GM18498 (cell line): ENCODE measurements at regions not wholly inside any gene's neighbourhood (a gene's known extent, or its start where the extent isn't known, plus 50 kb on each side); places are given as distances from the start of the nearest gene placed in this dataset.
A peak's percentile ranks its signal among the peaks of the same experiment; 100 is the strongest.
"Not testable (repeated sequence)": the region's sequence is repeated elsewhere in the genome, so short reads cannot be mapped to it uniquely, and the experiment has no call there.

Experiments used
- ATAC-seq: cut with Tn5 transposase; IDR thresholded peaks from one replicate; pipeline ENCODE4 v1.9.1; 2021; ENCODE audit warnings: mild to moderate bottlenecking, moderate library complexity; ENCODE audit not compliant: unreplicated experiment

- no peak for ATAC-seq
These were observed 530.2 kb downstream of the SOX6 start for GRCh38 chr11:15825976-15826650.

- peak; percentile 55 for ATAC-seq
These were observed 529.5 kb downstream of the SOX6 start for GRCh38 chr11:15826826-15827225.

- ATAC-seq = no peak
These were observed 528.0 kb downstream of the SOX6 start for GRCh38 chr11:15828215-15828853.

GRCh38 chr11:15829312-15829711 lies 527.0 kb downstream of the SOX6 start:
- ATAC-seq = no peak

GRCh38 chr11:15830741-15831428 lies 525.5 kb downstream of the SOX6 start:
- no peak for ATAC-seq

- no peak for ATAC-seq
These were observed 520.4 kb downstream of the SOX6 start for GRCh38 chr11:15835788-15836411.

GRCh38 chr11:15836795-15837194 lies 519.6 kb downstream of the SOX6 start:
- no peak for ATAC-seq

- no peak for ATAC-seq
These were observed 518.4 kb downstream of the SOX6 start for GRCh38 chr11:15837901-15838489.

GRCh38 chr11:15839061-15839460 lies 517.3 kb downstream of the SOX6 start:
- no peak for ATAC-seq

- ATAC-seq = no peak
These were observed 515.4 kb downstream of the SOX6 start for GRCh38 chr11:15840966-15841365.

- no peak for ATAC-seq
These were observed 514.2 kb downstream of the SOX6 start for GRCh38 chr11:15841931-15842740.

GRCh38 chr11:15843309-15843872 lies 513.0 kb downstream of the SOX6 start:
- no peak for ATAC-seq

GRCh38 chr11:15845261-15845660 lies 511.1 kb downstream of the SOX6 start:
- ATAC-seq = no peak

- no peak for ATAC-seq
These were observed 507.6 kb downstream of the SOX6 start for GRCh38 chr11:15848631-15849168.

GRCh38 chr11:15849257-15849656 lies 507.1 kb downstream of the SOX6 start:
- no peak for ATAC-seq

GRCh38 chr11:15850335-15850734 lies 506.0 kb downstream of the SOX6 start:
- not testable (repeated sequence) for ATAC-seq

- ATAC-seq = no peak
These were observed 505.3 kb downstream of the SOX6 start for GRCh38 chr11:15851051-15851498.

- no peak for ATAC-seq
These were observed 504.2 kb downstream of the SOX6 start for GRCh38 chr11:15852179-15852578.

GRCh38 chr11:15854245-15854644 lies 502.1 kb downstream of the SOX6 start:
- no peak for ATAC-seq

GRCh38 chr11:15858881-15859280 lies 497.5 kb downstream of the SOX6 start:
- no peak for ATAC-seq
